ENCODE measurements at regions not wholly inside any gene's neighbourhood (a gene's known extent, or its start where the extent isn't known, plus 50 kb on each side); places are given as distances from the start of the nearest gene placed in this dataset.

- TF ChIP-seq ZNF211 (tag by site-specific recombination; IDR thresholded peaks at IDR 0.05; ENCODE audit: low read depth) (no peak), ATF2 (tag by site-specific recombination; IDR thresholded peaks at IDR 0.05; ENCODE audit: low read depth) (no peak), ZNF830 (tag by site-specific recombination; IDR thresholded peaks at IDR 0.05; ENCODE audit: low read depth) (no peak), ZNF791 (tag by site-specific recombination; IDR thresholded peaks at IDR 0.05) (no peak), CTCF (tag by site-specific recombination; IDR thresholded peaks at IDR 0.05) (no peak), REPIN1 (tag by site-specific recombination; IDR thresholded peaks at IDR 0.05; ENCODE audit: low read depth) (no peak), ZNF571 (tag by site-specific recombination; IDR thresholded peaks at IDR 0.05) (no peak), HOXA7 (CRISPR knock-in tag; IDR thresholded peaks at IDR 0.05; ENCODE audit: borderline replicate concordance) (no peak)
These were observed 97.5 kb upstream of the RPS6KA3 start for GRCh38 chrX:20364238-20364637.
